A673 (cell line): ENCODE measurements at regions not wholly inside any gene's neighbourhood (a gene's known extent, or its start where the extent isn't known, plus 50 kb on each side); places are given as distances from the start of the nearest gene placed in this dataset.

ENCODE experiments used
- BruUV-seq: library from RNA; stranded (reverse); fragments of 400-500 nt; replicated peaks from 2 replicates; lab custom pipeline; 2021; lab: Mats Ljungman, UMichigan
- CTCF ChIA-PET: fragments of 300-600 bp; sonication (Branson Sonifier 250); formaldehyde crosslinking; loops from one replicate; lab custom pipeline; 2022; ENCODE audit warnings: antibody characterized with exemption; lab: Charles Lee
- POLR2A ChIA-PET: fragments of 300-600 bp; sonication (Branson Sonifier 250); formaldehyde crosslinking; loops from one replicate; lab custom pipeline; 2022; ENCODE audit warnings: antibody characterized with exemption; ENCODE audit not compliant: low non-redundant PET; lab: Charles Lee
- DNase-seq: peaks from one replicate; pipeline ENCODE4 v3.0.0-alpha.2; 2015; ENCODE audit warnings: low spot score
- H3K27ac ChIP-seq: fragments of 200-600 bp; sonication (generic); 2 replicates; pipeline ENCODE4 v1.5.1; 2016; ENCODE audit warnings: mixed run types, low read depth, mild to moderate bottlenecking, mixed read lengths, antibody characterized with exemption, low read length; ENCODE audit not compliant: poor library complexity, severe bottlenecking
- H3K27me3 ChIP-seq: fragments of 200-600 bp; sonication (generic); replicated peaks from 2 replicates; pipeline ENCODE4 v1.6.1; 2017; ENCODE audit warnings: mixed run types, low read depth, mild to moderate bottlenecking, mixed read lengths, antibody characterized with exemption, low read length; ENCODE audit not compliant: insufficient read depth, poor library complexity
- H3K36me3 ChIP-seq: fragments of 200-600 bp; sonication (generic); 2 replicates; pipeline ENCODE4 v1.6.1; 2016; ENCODE audit warnings: mixed run types, mild to moderate bottlenecking, mixed read lengths, antibody characterized with exemption, low read length; ENCODE audit not compliant: insufficient read depth, poor library complexity, severe bottlenecking
- H3K4me1 ChIP-seq: fragments of 200-600 bp; sonication (generic); 2 replicates; pipeline ENCODE4 v1.6.1; 2017; ENCODE audit warnings: mixed run types, mild to moderate bottlenecking, mixed read lengths, antibody characterized with exemption, low read length; ENCODE audit not compliant: insufficient read depth, poor library complexity, severe bottlenecking
- H3K4me3 ChIP-seq: fragments of 200-600 bp; sonication (generic); 2 replicates; pipeline ENCODE4 v1.5.1; 2016; ENCODE audit warnings: low read depth, mixed run types, mild to moderate bottlenecking, mixed read lengths, low read length; ENCODE audit not compliant: poor library complexity, severe bottlenecking
- H3K9me3 ChIP-seq: fragments of 200-600 bp; sonication (generic); 2 replicates; pipeline ENCODE4 v1.6.1; 2016; ENCODE audit warnings: mixed run types, low read depth, mild to moderate bottlenecking, mixed read lengths, antibody characterized with exemption, low read length; ENCODE audit not compliant: poor library complexity, severe bottlenecking
- CTCF ChIP-seq: fragments of 300-800, 200-600 bp; sonication (generic); conservative IDR thresholded peaks from 2 replicates; pipeline ENCODE4 v1.5.1; 2017; ENCODE audit warnings: low read depth, mild to moderate bottlenecking, antibody characterized with exemption, low read length, moderate library complexity, mixed read lengths
- EZH2 ChIP-seq: fragments of 200-600 bp; sonication (generic); IDR thresholded peaks from 2 replicates; pipeline ENCODE4 v1.6.1; 2017; ENCODE audit warnings: borderline replicate concordance, low read depth, mild to moderate bottlenecking, mixed read lengths, antibody characterized with exemption, low read length; ENCODE audit not compliant: poor library complexity, severe bottlenecking
- intact Hi-C: fragments of 100-400 bp; cut with micrococcal nuclease; formaldehyde crosslinking; loops from one replicate; pipeline ENCODE4 v1.10.0; 2022; ENCODE audit not compliant: unreplicated experiment

- no peak for TF ChIP-seq EZH2
- TF ChIP-seq CTCF = no peak
- Histone ChIP-seq H3K4me3 (no peak overlapping the region), H3K27me3 (no peaks in the 10 kb centered on the region), H3K4me1 (no peaks in the 10 kb centered on the region), H3K36me3 (no peaks in the 10 kb centered on the region), H3K27ac (no peak overlapping the region), H3K9me3 (no peaks in the 10 kb centered on the region)
- intact Hi-C loops = no loop called here
- BruUV-seq = no TSS peak
- CTCF ChIA-PET = no interaction called here
- no peak for DNase-seq
- POLR2A ChIA-PET = no interaction called here
Measured at GRCh38 chr2:121059651-121060649, 225.1 kb downstream of the TFCP2L1 start.

DNA sequence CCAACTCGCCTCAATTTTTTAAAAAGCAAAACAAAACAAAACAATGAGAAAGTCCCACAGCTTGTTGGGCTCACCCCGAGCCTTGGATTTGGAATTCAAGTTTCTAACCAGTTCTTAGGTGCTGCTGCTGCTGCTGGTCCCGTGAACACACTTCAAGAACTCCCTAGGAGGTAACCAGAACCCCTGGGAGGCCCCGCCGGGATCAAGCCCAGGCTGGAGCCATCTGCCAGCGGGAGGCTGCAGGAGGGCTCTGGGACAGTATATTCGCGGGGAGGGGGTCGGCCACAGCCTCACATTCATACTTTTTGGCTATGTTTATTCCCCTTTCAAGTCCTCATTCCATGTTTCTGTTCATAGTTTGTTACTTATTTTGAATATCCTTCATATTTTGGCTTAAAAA is 223.4 kb downstream of the TFCP2L1 start:
- Histone ChIP-seq H3K36me3 (no peaks in the 10 kb centered on the region), H3K9me3 (no peaks in the 10 kb centered on the region), H3K27ac (no peak overlapping the region), H3K27me3 (no peaks in the 10 kb centered on the region), H3K4me1 (no peaks in the 10 kb centered on the region), H3K4me3 (no peak overlapping the region)
- POLR2A ChIA-PET = no interaction called here
- no peak for TF ChIP-seq CTCF
- TF ChIP-seq EZH2 = no peak
- no TSS peak for BruUV-seq
- CTCF ChIA-PET = no interaction called here
- intact Hi-C loops = no loop called here
- no peak for DNase-seq

DNA sequence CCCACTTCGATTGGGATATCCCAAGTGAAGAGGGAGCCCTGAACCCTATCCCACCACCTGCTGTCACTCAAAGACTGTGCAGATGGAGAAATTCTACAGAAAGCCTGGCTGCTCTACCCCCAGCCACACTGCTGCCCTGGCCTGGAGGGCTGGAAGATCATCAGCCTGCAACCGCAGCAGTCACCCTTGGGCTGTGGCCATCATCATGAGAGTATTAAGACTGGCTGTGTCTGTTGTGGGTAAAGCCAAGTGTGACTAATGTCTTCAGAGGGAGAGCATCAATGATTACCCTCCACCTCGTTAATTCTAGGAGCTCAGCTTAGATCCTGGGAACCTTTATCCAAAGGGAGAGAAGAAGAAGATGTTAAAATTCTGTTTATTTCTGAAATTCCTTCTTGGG is 221.5 kb downstream of the TFCP2L1 start:
- Histone ChIP-seq H3K4me3 (no peak overlapping the region), H3K27ac (no peak overlapping the region), H3K4me1 (no peaks in the 10 kb centered on the region), H3K36me3 (no peaks in the 10 kb centered on the region), H3K9me3 (no peaks in the 10 kb centered on the region), H3K27me3 (no peaks in the 10 kb centered on the region)
- intact Hi-C loops = no loop called here
- DNase-seq = no peak
- POLR2A ChIA-PET = no interaction called here
- CTCF ChIA-PET = no interaction called here
- no TSS peak for BruUV-seq
- TF ChIP-seq EZH2 = no peak
- TF ChIP-seq CTCF = no peak
